PFSK-1 (cell line): ENCODE measurements at regions not wholly inside any gene's neighbourhood (a gene's known extent, or its start where the extent isn't known, plus 50 kb on each side); places are given as distances from the start of the nearest gene placed in this dataset.

Experiments used
- FOXP2 ChIP-seq: optimal IDR thresholded peaks from 2 replicates; pipeline ENCODE3; 2011; ENCODE audit warnings: borderline replicate concordance, control low read depth, inconsistent platforms; ENCODE audit not compliant: insufficient read depth; ENCODE audit errors: extremely low read length, extremely low read depth
- POLR2AphosphoS5 ChIP-seq: IDR thresholded peaks from 2 replicates; pipeline ENCODE4 v1.6.1; 2012; ENCODE audit warnings: low read depth, mild to moderate bottlenecking, control low read depth, low read length, moderate library complexity
- SIN3A ChIP-seq: IDR thresholded peaks from 2 replicates; pipeline ENCODE4 v1.6.1; 2012; ENCODE audit warnings: mild to moderate bottlenecking, low read length, moderate library complexity, borderline replicate concordance; ENCODE audit not compliant: insufficient read depth
- TAF1 ChIP-seq: IDR thresholded peaks from 2 replicates; pipeline ENCODE4 v1.6.1; 2012; ENCODE audit warnings: low read length, control low read depth, borderline replicate concordance; ENCODE audit not compliant: insufficient read depth
- TF ChIP-seq, protein P1 (sequence below), 2 experiments: IDR thresholded peaks; 2 replicates each; pipeline versions ENCODE4 v1.6.1 to v1.8.0; 2011 to 2012; ENCODE audit warnings: low read depth in 2 of 2, low read length in 2 of 2, control low read depth in 1 of 2, inconsistent platforms in 1 of 2, mild to moderate bottlenecking in 1 of 2, moderate library complexity in 1 of 2; ENCODE audit not compliant: insufficient read depth in 1 of 2

DNA sequence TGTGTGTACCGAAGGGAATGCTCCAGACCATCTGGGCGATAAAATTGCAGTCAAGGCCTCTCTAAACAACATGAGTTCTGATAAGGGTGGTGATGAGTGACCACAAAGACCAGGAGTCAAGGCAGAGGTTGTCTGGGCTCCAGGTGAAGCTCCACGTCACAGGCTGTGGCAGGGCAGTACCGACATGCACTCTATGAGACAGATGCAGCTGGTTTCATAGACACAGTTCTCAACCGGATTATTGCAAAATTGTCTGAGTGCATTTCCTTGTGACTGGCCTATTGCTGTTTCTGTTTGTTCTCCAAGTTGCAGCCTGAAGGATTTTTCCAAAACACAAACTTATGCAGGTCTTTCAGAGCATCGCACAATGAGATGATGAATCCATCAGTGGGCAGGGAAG, 157.5 kb upstream of the HES1 start:
- TF ChIP-seq POLR2AphosphoS5 = no peak
- TF ChIP-seq FOXP2 = no peak

DNA sequence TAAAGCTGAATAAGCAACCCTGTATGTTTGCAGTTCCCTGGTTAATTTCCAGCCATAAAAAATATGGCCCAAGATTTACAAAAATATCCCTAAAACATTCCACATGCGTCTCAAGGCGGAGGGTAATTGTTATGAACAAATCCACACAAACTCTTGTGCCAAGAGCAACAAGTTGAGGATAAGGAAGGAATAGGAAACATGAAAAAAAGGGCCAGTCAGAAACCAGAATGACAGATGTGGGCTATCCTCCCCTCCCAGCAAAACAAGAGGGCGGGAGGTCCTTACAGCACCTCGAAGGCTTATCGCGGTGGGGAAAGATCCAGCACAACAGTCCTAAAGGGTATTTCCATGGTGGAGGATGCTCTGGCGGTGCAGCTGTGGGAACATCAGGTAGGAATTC, 155.6 kb upstream of the HES1 start:
- TF ChIP-seq FOXP2 (no peak), POLR2AphosphoS5 (no peak), TAF1 (no peak)
- TF ChIP-seq, protein P1, sequence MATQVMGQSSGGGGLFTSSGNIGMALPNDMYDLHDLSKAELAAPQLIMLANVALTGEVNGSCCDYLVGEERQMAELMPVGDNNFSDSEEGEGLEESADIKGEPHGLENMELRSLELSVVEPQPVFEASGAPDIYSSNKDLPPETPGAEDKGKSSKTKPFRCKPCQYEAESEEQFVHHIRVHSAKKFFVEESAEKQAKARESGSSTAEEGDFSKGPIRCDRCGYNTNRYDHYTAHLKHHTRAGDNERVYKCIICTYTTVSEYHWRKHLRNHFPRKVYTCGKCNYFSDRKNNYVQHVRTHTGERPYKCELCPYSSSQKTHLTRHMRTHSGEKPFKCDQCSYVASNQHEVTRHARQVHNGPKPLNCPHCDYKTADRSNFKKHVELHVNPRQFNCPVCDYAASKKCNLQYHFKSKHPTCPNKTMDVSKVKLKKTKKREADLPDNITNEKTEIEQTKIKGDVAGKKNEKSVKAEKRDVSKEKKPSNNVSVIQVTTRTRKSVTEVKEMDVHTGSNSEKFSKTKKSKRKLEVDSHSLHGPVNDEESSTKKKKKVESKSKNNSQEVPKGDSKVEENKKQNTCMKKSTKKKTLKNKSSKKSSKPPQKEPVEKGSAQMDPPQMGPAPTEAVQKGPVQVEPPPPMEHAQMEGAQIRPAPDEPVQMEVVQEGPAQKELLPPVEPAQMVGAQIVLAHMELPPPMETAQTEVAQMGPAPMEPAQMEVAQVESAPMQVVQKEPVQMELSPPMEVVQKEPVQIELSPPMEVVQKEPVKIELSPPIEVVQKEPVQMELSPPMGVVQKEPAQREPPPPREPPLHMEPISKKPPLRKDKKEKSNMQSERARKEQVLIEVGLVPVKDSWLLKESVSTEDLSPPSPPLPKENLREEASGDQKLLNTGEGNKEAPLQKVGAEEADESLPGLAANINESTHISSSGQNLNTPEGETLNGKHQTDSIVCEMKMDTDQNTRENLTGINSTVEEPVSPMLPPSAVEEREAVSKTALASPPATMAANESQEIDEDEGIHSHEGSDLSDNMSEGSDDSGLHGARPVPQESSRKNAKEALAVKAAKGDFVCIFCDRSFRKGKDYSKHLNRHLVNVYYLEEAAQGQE (IDR thresholded peaks at IDR 0.05; ENCODE audit: insufficient read depth in 1 of 2, low read depth in 2 of 2, low read length in 2 of 2) = no peak

DNA sequence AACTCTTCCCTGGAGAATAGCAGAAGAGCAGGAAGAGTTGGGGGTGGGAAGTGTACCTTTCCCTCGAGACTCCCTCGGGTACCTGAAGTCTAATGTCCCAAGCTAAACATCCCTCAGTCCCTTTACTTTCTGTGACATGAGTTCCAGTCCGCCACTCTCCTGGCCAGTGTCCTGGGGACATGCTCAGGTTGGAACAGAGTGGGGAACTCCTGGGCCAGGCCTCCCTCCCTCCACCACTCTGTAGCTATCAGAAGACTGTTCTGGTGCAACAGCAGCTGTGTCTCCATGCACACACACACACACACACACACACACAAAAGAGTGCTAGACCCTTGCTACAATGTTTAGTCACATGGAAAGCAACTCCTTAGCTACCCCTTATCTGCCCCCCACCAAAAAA, 155.0 kb upstream of the HES1 start:
- TF ChIP-seq POLR2AphosphoS5 (no peak), SIN3A (no peak), TAF1 (no peak), FOXP2 (no peak)
- TF ChIP-seq, protein P1 (IDR thresholded peaks at IDR 0.05; ENCODE audit: insufficient read depth in 1 of 2, low read depth in 2 of 2, low read length in 2 of 2) = no peak

DNA sequence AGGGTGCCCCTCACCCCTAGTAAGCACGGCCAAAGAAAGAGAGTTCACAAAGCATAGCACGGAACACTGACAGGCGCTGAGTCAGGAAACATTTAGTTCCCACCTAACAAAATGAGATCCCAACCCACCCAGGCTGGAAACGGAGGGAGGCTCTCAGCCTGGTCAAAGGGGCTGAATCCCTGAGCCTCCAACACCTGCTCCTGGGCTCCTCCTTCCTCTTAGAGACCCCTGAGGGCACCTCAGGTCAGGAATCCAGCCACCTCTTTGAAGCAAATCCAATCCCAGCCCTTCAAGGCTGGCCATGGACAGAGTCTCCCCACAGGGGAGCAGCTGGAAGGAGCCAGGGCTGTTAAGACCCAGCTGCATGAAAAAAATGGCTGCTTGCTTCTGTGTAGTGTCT, 154.4 kb upstream of the HES1 start:
- TF ChIP-seq FOXP2 (no peak), TAF1 (no peak), SIN3A (no peak)

DNA sequence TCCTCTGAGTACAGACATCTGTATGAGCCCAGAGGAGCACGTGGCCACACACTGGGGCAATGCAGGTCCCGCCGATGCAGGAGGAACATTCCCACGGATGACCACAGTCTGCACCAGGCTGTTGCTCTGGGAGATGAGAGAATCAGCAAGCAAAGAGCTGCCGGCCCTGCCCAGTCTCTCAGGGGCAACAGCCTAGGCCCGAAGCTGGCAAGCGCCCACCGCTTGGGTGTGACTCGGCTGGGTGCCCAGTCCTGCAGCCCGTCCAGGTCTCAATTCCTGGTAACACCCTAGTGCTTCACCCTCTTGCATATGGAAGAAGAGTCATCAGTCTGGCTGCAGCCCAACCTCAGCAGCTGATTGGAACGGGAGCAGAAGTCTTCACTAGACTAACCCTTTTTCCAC, 153.7 kb upstream of the HES1 start:
- TF ChIP-seq, protein P1 (IDR thresholded peaks at IDR 0.05; ENCODE audit: insufficient read depth in 1 of 2, low read depth in 2 of 2, low read length in 2 of 2) = no peak
- TF ChIP-seq SIN3A = no peak
- no peak for TF ChIP-seq FOXP2
- TF ChIP-seq TAF1 = no peak
- no peak for TF ChIP-seq POLR2AphosphoS5

DNA sequence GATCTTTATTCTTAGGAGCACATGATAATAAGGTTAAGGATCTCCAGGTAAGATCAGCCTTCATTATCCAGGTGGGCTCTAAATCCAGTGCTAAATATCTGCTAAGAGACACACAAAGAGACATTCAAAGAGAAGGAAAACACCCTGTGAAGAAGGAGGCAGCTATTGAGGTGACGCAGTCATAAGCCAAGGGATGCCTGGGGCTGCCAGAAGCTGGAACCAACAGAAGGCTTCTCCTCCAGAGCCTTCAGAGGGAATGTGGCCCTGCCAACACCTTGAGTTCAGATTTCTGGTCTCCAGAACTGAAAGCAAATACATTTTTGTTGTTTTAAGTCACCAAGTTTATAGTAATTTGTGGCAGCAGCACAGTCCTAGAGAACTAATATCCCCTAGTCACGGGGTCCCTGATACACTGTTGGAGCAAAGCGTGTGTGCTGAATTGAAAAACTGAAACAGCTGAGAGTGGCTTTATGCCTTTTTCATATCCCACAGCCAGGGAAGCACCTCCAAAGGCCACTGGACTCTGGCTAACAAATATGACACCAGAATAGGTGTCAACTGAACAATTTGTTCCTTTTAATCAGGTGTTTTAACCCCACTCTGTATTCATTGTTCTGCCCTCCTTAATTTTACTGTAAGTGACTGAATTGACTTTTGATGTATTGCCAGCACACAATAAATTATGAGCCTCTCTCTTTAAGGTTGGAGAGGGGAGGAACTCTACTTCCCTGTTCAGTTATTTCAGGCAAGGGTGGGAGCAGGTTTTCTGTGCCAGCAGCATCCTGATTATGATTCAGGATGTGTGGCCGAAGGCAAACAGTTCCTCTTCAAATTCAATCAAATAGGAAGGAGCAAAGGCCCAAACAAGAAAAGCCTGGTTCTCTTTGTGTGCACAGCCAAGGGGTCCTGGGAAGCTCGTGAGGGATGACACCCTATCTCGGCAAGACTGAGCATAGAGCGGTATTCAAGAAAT, 151.8 kb upstream of the HES1 start:
- no peak for TF ChIP-seq TAF1
- TF ChIP-seq SIN3A = no peak
- no peak for TF ChIP-seq FOXP2
- TF ChIP-seq, protein P1 (IDR thresholded peaks at IDR 0.05; ENCODE audit: insufficient read depth in 1 of 2, low read depth in 2 of 2, low read length in 2 of 2) = no peak
- no peak for TF ChIP-seq POLR2AphosphoS5
